KMS-11 (cell line): ENCODE measurements at regions not wholly inside any gene's neighbourhood (a gene's known extent, or its start where the extent isn't known, plus 50 kb on each side); places are given as distances from the start of the nearest gene placed in this dataset.

Experiments used
- H2AFZ ChIP-seq: fragments of 200-600 bp; sonication (generic); 2 replicates; pipeline ENCODE4 v1.6.1; 2016; ENCODE audit warnings: antibody characterized with exemption, mixed run types, low read depth
- H3K27ac ChIP-seq: fragments of 200-600 bp; sonication (generic); 2 replicates; pipeline ENCODE4 v1.6.1; 2016; ENCODE audit warnings: mild to moderate bottlenecking, mixed run types
- H3K27me3 ChIP-seq: fragments of 200-600 bp; sonication (generic); 2 replicates; pipeline ENCODE4 v1.6.1; 2017; ENCODE audit warnings: mild to moderate bottlenecking, low read depth, mixed run types, moderate library complexity; ENCODE audit not compliant: insufficient read depth
- H3K36me3 ChIP-seq: fragments of 200-600 bp; sonication (generic); 2 replicates; pipeline ENCODE4 v1.6.1; 2017; ENCODE audit warnings: mild to moderate bottlenecking, mixed run types; ENCODE audit not compliant: insufficient read depth
- H3K4me1 ChIP-seq: fragments of 200-600 bp; sonication (generic); 2 replicates; pipeline ENCODE4 v1.6.1; 2016; ENCODE audit warnings: mild to moderate bottlenecking, low read depth, mixed run types; ENCODE audit not compliant: poor library complexity, severe bottlenecking
- H3K4me2 ChIP-seq: fragments of 200-600 bp; sonication (generic); 2 replicates; pipeline ENCODE4 v1.7.0; 2016; ENCODE audit warnings: mild to moderate bottlenecking, mixed run types
- H3K4me3 ChIP-seq: fragments of 200-600 bp; sonication (generic); IDR thresholded peaks from 2 replicates; pipeline ENCODE4 v1.6.1; 2017; ENCODE audit warnings: low read depth, low read length, mixed read lengths; ENCODE audit not compliant: insufficient read depth
- H3K79me2 ChIP-seq: fragments of 200-600 bp; sonication (generic); 2 replicates; pipeline ENCODE4 v1.6.1; 2016; ENCODE audit warnings: low read depth, mixed run types; ENCODE audit not compliant: insufficient read depth
- H3K9ac ChIP-seq: fragments of 200-600 bp; sonication (generic); 2 replicates; pipeline ENCODE4 v1.6.1; 2016; ENCODE audit warnings: mild to moderate bottlenecking, mixed run types
- H4K20me1 ChIP-seq: fragments of 200-600 bp; sonication (generic); 2 replicates; pipeline ENCODE4 v1.6.1; 2016; ENCODE audit warnings: mild to moderate bottlenecking, mixed run types; ENCODE audit not compliant: insufficient read depth
- TF ChIP-seq, protein P1 (sequence below): fragments of 200-600 bp; sonication (generic); conservative IDR thresholded peaks from 2 replicates; pipeline ENCODE4 v1.6.1; 2017; ENCODE audit warnings: low read depth, mild to moderate bottlenecking, antibody characterized with exemption, low read length, moderate library complexity, mixed read lengths

- Histone ChIP-seq H3K27me3 (no peaks in the 10 kb centered on the region), H3K4me1 (no peaks in the 10 kb centered on the region), H4K20me1 (no peaks in the 10 kb centered on the region), H3K9ac (no peak overlapping the region), H2AFZ (no peak overlapping the region), H3K4me3 (no peak overlapping the region), H3K27ac (no peak overlapping the region), H3K4me2 (no peak overlapping the region), H3K79me2 (no peaks in the 10 kb centered on the region), H3K36me3 (no peaks in the 10 kb centered on the region)
- TF ChIP-seq, protein P1, sequence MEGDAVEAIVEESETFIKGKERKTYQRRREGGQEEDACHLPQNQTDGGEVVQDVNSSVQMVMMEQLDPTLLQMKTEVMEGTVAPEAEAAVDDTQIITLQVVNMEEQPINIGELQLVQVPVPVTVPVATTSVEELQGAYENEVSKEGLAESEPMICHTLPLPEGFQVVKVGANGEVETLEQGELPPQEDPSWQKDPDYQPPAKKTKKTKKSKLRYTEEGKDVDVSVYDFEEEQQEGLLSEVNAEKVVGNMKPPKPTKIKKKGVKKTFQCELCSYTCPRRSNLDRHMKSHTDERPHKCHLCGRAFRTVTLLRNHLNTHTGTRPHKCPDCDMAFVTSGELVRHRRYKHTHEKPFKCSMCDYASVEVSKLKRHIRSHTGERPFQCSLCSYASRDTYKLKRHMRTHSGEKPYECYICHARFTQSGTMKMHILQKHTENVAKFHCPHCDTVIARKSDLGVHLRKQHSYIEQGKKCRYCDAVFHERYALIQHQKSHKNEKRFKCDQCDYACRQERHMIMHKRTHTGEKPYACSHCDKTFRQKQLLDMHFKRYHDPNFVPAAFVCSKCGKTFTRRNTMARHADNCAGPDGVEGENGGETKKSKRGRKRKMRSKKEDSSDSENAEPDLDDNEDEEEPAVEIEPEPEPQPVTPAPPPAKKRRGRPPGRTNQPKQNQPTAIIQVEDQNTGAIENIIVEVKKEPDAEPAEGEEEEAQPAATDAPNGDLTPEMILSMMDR = no peak
Observed at GRCh38 chr4:32477518-32477917, 1757.3 kb downstream of the PCDH7 start.

- Histone ChIP-seq H4K20me1 (no peaks in the 10 kb centered on the region), H3K4me2 (no peak overlapping the region), H3K9ac (no peak overlapping the region), H3K36me3 (no peaks in the 10 kb centered on the region), H3K79me2 (no peaks in the 10 kb centered on the region), H3K4me1 (no peaks in the 10 kb centered on the region), H3K27me3 (no peaks in the 10 kb centered on the region), H3K4me3 (no peak overlapping the region), H2AFZ (no peak overlapping the region), H3K27ac (no peak overlapping the region)
- TF ChIP-seq, protein P1 = no peak
Observed at GRCh38 chr4:32485956-32486355, 1765.8 kb downstream of the PCDH7 start.

DNA sequence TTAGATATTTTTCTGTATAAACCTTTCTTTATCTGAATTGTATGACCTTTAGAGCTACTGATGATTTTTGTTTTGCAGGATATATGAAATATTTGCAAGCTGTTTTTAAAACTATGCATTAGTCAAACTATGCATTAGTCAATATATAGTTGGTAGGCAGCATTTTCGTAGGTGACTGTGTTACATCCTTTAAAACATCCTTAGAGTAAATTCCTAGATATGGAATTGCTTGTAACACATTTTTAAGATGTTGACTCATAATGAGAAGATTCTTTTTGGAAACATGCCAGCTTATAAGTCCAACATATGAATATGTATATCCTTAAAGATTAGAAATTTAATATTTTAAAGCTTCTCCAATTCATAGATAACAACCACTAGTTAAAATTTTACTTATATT lies 1768.5 kb downstream of the PCDH7 start:
- no peaks in the 10 kb centered on the region for H3K4me1 ChIP-seq

DNA sequence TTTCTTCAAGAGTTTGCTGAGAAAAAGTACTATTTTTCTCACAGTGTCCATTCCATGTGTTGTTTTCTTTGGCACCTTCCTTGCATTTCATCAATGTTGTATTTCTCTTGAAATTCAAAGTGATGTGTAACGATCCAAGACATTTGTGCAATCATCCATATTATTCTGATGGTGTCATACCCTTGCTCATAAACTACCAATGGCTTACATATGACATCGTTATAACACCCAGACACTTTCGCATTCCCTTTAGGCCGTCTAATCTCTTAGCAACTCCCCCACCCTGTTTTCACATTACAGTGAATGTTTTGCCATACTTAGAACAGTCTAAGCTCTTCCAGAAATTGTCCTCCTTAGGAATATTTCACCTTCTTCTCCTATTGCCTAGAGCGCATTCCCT lies 1779.0 kb downstream of the PCDH7 start:
- H2AFZ ChIP-seq = no peak overlapping the region
- no peaks in the 10 kb centered on the region for H4K20me1 ChIP-seq
- H3K4me3 ChIP-seq = no peak overlapping the region
- no peak overlapping the region for H3K4me2 ChIP-seq
- no peaks in the 10 kb centered on the region for H3K4me1 ChIP-seq
- no peaks in the 10 kb centered on the region for H3K36me3 ChIP-seq
- no peaks in the 10 kb centered on the region for H3K79me2 ChIP-seq
- no peak overlapping the region for H3K9ac ChIP-seq
- no peaks in the 10 kb centered on the region for H3K27me3 ChIP-seq
- TF ChIP-seq, protein P1 = no peak
- H3K27ac ChIP-seq = no peak overlapping the region

More for the DNA sequence above, 1768.5 kb downstream of the PCDH7 start:
- Histone ChIP-seq H3K36me3 (no peaks in the 10 kb centered on the region), H2AFZ (no peak overlapping the region), H3K4me2 (no peak overlapping the region), H3K27ac (no peak overlapping the region), H3K27me3 (no peaks in the 10 kb centered on the region), H4K20me1 (no peaks in the 10 kb centered on the region), H3K9ac (no peak overlapping the region), H3K4me3 (no peak overlapping the region), H3K79me2 (no peaks in the 10 kb centered on the region)
- TF ChIP-seq, protein P1 = no peak
